Aorta (tissue), 5 donors: ENCODE measurements at regions not wholly inside any gene's neighbourhood (a gene's known extent, or its start where the extent isn't known, plus 50 kb on each side); places are given as distances from the start of the nearest gene placed in this dataset.
A peak's percentile ranks its signal among the peaks of the same experiment; 100 is the strongest.

Experiments used
- ATAC-seq: fragments of 200-7000 bp; cut with Tn5 transposase; one replicate; pipeline ENCODE4 v1.9.1; 2022; ENCODE audit warnings: moderate library complexity; ENCODE audit not compliant: low FRiP score
- DNase-seq, 2 donors: peaks; one replicate each; pipeline ENCODE4 v3.0.0-alpha.2; 2020
- H3K27ac ChIP-seq, 2 donors: one replicate each; pipeline ENCODE4 v1.5.1; 2013; ENCODE audit warnings: low read length in 2 of 2, mild to moderate bottlenecking in 2 of 2, moderate library complexity in 2 of 2, control low read depth in 1 of 2, inconsistent platforms in 1 of 2, low read depth in 1 of 2
- H3K27me3 ChIP-seq, 2 donors: one replicate each; pipeline ENCODE4 v1.6.1; 2013; ENCODE audit warnings: control low read depth in 1 of 2, low read length in 1 of 2, mild to moderate bottlenecking in 1 of 2, moderate library complexity in 1 of 2; ENCODE audit not compliant: insufficient read depth in 2 of 2, control insufficient read depth in 1 of 2
- H3K36me3 ChIP-seq, 2 donors: one replicate each; pipeline ENCODE4 v1.6.1; 2013; ENCODE audit warnings: control low read depth in 1 of 2, low read length in 1 of 2, mild to moderate bottlenecking in 1 of 2; ENCODE audit not compliant: insufficient read depth in 2 of 2, control insufficient read depth in 1 of 2
- H3K4me1 ChIP-seq, 2 donors: one replicate each; pipeline ENCODE4 v1.6.1; 2013; ENCODE audit warnings: low read length in 2 of 2, control low read depth in 1 of 2, mild to moderate bottlenecking in 1 of 2, moderate library complexity in 1 of 2; ENCODE audit not compliant: insufficient read depth in 2 of 2, control insufficient read depth in 1 of 2
- H3K4me3 ChIP-seq, 2 donors: one replicate each; pipeline ENCODE4 v1.5.1; 2013; ENCODE audit warnings: low read length in 2 of 2, control low read depth in 1 of 2, mild to moderate bottlenecking in 1 of 2
- H3K9me3 ChIP-seq: one replicate; pipeline ENCODE4 v1.6.1; 2013; ENCODE audit warnings: mild to moderate bottlenecking, low read length; ENCODE audit not compliant: control insufficient read depth
- WGBS, 2 donors: extraction: QIAGEN DNeasy Blood & Tissue Kit; methylation state at CpG; one replicate each; pipeline ENCODE4 v1.1.7; 2013; 5-methylcytosine and 5-hydroxymethylcytosine counted together
- intact Hi-C, 2 donors: fragments of 100-400 bp; cut with DNase I; formaldehyde crosslinking; loops; one replicate each; pipeline versions ENCODE4 v1.14.2 to v1.15.0; 2022
- donor health status: healthy with polysubstance abuse.
- donor health status: Bipolar disorder and iron deficiency.
- donor health status: DM: no; HTN: no; CAD: no.
- donor health status: DM: no; HTN: no; CAD: no.
- donor health status: DM: yes; HTN: yes; CAD: no.

DNA sequence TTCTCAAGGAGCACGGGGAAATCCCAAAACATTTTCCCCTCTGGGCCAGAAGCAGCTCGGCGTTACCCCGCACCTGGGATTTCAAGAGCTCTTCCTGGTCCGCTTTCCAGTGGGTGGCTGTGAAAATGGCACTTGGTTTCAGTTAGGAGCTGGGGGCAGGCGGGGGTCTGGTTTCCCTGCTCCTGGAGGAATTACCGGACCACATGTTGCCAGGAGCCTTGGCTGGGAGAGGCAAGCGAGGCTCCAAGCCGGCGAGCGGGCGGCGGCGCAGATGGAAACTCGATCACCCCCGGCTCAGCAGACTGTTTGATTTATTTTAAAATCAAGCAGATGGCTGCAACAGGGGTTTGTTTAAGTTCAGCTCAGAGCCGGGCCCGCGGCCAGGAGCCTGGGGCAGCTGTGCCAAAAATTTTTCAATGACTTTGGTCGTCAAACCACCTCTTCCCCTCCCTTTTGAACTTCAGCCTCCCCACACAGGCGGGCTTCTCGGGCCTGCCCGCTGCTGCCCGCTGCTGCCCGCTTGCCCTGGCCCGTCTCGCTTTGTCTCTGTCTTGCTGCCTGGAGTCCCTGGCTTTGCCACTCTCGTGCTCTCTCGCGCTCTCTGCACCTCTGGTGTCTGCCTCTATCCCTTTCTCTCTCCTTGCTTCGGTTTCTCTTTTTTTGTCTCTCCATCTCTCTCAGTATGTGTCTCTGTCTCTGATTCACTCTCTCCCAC, 108.0 kb upstream of the CIBAR2 start:
- no peaks in the 10 kb centered on the region for H3K4me1 ChIP-seq
- H3K36me3 ChIP-seq = no peaks in the 10 kb centered on the region
- no peak overlapping the region for H3K27ac ChIP-seq
- H3K27me3 ChIP-seq = no peaks in the 10 kb centered on the region
- intact Hi-C loops = no loop called here
- DNase-seq (peak; percentile 84 to 90), ATAC-seq (peak; percentile 80)
- no peaks in the 10 kb centered on the region for H3K9me3 ChIP-seq
- 5 to 6% methylated on average over 31 of the region's 31 CpGs for WGBS, 2 donors
- H3K4me3 ChIP-seq = no peak overlapping the region

DNA sequence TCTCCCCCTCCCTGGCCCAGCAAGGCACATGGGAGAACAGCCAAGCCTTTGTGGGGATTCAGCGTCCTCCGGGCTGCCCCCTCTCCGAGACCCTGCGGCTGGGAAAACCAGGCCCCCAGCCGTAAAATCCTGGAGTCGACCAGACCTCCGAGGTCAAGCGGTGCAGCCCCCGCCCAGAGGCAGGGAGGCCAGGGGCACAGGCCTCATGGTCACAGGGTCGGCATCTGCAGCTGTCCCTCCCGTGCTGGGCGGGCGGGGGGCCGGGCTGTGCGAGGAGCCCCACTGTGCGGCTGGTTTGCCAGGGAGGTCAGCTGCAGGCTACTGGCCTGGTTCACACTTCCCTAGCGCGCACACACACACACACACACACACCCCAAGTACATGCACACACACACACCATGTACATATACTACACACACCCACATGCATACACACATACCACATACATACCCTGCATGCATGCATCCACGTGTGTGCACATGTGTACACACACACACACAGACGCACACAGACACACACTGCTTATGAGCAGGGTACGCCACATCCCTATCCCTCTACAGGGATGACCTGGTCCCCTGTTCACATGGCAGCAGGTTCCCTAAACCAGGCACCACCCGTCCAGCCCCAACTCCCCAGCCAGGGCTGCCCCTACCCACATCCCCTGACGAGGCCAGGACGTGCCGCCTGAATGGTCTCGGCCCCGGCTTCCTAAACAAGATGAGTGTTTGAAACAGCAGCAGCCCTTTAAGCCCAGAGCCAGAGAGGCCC, 108.9 kb upstream of the CIBAR2 start:
- intact Hi-C loops = no loop called here
- ATAC-seq (peak; percentile 21), DNase-seq (no peak)
- no peaks in the 10 kb centered on the region for H3K4me1 ChIP-seq
- H3K9me3 ChIP-seq = no peaks in the 10 kb centered on the region
- 89 to 90% methylated on average over 24 to 27 of the region's 27 CpGs for WGBS, 2 donors
- no peak overlapping the region for H3K27ac ChIP-seq
- no peaks in the 10 kb centered on the region for H3K27me3 ChIP-seq
- H3K4me3 ChIP-seq = no peak overlapping the region
- H3K36me3 ChIP-seq = no peaks in the 10 kb centered on the region

DNA sequence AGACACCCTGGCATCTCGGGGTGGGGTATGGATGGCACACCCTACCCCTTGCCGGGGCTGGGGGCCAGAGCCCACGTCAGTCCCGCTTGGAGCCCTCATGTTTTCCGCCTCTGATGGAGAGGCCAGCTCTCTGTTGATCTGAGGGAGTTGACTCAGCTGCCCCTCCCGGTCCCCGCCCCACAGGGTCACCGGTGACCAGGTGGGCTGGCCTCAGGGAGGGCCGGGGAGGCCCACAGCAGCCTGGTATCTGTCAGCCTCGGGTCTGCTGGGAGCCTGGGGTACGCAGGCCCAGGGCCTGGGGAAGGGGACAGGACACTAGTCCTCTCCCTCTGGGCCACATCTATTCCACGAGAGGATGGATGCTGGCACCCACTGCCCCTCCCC, 109.5 kb upstream of the CIBAR2 start:
- 92 to 97% methylated on average over 9 to 12 of the region's 12 CpGs for WGBS, 2 donors
- intact Hi-C loops = no loop called here
- no peak overlapping the region for H3K27ac ChIP-seq
- no peaks in the 10 kb centered on the region for H3K36me3 ChIP-seq
- H3K27me3 ChIP-seq = no peaks in the 10 kb centered on the region
- H3K9me3 ChIP-seq = no peaks in the 10 kb centered on the region
- ATAC-seq = no peak
- no peaks in the 10 kb centered on the region for H3K4me1 ChIP-seq
- H3K4me3 ChIP-seq = no peak overlapping the region
- DNase-seq = no peak

DNA sequence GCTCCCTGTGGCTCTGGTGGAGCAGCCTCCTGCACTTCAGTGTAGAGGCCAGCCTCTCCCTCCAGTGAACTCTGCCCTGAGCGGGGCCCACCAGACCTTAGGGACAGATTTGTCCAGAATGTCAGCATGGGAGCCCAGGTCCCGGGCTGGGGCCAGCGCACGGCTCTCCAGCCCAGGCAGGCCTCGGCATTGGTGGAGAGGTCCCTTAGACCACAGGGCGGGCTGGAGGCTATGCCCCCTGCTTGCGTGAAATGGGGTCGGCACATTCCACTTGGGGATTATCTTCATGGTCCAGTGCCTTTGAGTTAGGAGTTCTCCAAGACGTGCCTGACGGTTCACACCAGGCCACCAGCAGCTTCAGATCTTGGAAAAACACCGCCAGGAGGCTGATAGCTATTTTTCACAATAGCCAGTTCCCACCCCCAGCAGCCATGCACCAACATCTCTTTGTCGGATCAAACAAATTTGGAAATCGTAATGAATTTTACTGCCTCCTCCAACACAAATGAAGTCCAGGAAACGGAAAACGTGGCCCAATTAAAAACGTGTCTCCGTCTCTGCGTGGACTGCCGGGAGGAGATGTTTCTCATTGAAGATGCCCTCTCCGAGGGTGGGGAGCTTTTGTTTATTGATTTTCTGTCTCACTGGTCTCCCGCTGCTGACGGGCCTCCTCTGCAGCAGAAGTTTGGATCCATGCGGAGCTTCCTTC, 110.0 kb upstream of the CIBAR2 start:
- ATAC-seq (no peak), DNase-seq (no peak)
- WGBS, 2 donors = 95% methylated on average over 23 of the region's 23 CpGs
- Histone ChIP-seq H3K4me1 (no peaks in the 10 kb centered on the region), H3K4me3 (no peak overlapping the region), H3K27ac (no peak overlapping the region), H3K27me3 (no peaks in the 10 kb centered on the region), H3K9me3 (no peaks in the 10 kb centered on the region), H3K36me3 (no peaks in the 10 kb centered on the region)
- intact Hi-C loops = no loop called here

DNA sequence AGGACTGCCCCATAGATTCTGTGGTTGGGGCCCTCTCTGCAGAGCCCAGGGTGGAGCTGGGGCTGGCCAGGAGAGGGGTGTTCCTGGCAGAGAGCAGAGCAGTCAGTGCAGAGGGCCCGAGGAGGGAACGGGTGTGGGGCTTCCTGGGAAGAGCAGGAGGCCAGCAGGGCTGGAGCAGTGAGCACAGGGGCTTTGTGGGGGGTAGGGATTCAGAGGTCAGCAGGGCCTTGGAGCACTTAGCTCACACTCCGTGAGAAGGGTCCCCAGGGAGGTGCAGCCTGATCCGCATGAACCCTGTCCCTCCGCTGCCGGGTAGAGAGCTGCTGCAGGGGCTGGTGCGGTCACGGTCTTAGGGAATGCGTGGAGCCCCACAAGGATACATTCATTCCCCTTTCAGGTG, 113.0 kb upstream of the CIBAR2 start:
- intact Hi-C loops = loop anchor here in 1 of 2 donors (5.0 kb wide), 1 partner anchor 53 kb away; no protein-coding TSS in a partner anchor
- peaks cover 0 to 2% of the 10 kb centered on the region in 2 donors for H3K4me1 ChIP-seq
- no peak overlapping the region for H3K4me3 ChIP-seq
- ATAC-seq (no peak), DNase-seq (no peak)
- no peak overlapping the region for H3K27ac ChIP-seq
- H3K9me3 ChIP-seq = no peaks in the 10 kb centered on the region
- no peaks in the 10 kb centered on the region for H3K27me3 ChIP-seq
- 94 to 95% methylated on average over 9 of the region's 9 CpGs for WGBS, 2 donors
- H3K36me3 ChIP-seq = no peaks in the 10 kb centered on the region

DNA sequence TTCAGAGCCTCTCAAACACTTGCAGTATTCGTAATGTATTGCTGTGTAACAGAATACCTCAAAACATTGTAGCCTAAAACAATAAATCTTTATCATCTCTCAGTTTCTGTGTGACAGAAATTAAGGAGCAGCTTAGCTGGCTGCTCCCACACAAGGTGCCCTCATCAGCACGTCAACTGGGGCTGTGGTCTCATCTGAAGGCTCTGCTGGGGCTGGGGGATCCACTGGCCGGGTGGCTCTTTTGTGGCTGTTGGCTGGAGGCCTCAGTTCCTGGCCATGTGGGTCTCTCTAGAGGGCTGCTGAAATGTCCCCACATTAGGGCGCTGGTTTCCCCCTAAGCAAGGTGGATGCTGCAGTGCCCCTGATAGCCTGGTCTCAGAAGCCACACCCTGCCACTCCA, 113.4 kb upstream of the CIBAR2 start:
- H3K4me3 ChIP-seq = no peak overlapping the region
- no peaks in the 10 kb centered on the region for H3K36me3 ChIP-seq
- DNase-seq (no peak), ATAC-seq (no peak)
- H3K27ac ChIP-seq = no peak overlapping the region
- H3K4me1 ChIP-seq = peaks cover 0 to 2% of the 10 kb centered on the region in 2 donors
- no peaks in the 10 kb centered on the region for H3K9me3 ChIP-seq
- 97 to 98% methylated on average over 4 of the region's 4 CpGs for WGBS, 2 donors
- H3K27me3 ChIP-seq = no peaks in the 10 kb centered on the region
- intact Hi-C loops = loop anchor here in 1 of 2 donors (5.0 kb wide), 1 partner anchor 53 kb away; no protein-coding TSS in a partner anchor

DNA sequence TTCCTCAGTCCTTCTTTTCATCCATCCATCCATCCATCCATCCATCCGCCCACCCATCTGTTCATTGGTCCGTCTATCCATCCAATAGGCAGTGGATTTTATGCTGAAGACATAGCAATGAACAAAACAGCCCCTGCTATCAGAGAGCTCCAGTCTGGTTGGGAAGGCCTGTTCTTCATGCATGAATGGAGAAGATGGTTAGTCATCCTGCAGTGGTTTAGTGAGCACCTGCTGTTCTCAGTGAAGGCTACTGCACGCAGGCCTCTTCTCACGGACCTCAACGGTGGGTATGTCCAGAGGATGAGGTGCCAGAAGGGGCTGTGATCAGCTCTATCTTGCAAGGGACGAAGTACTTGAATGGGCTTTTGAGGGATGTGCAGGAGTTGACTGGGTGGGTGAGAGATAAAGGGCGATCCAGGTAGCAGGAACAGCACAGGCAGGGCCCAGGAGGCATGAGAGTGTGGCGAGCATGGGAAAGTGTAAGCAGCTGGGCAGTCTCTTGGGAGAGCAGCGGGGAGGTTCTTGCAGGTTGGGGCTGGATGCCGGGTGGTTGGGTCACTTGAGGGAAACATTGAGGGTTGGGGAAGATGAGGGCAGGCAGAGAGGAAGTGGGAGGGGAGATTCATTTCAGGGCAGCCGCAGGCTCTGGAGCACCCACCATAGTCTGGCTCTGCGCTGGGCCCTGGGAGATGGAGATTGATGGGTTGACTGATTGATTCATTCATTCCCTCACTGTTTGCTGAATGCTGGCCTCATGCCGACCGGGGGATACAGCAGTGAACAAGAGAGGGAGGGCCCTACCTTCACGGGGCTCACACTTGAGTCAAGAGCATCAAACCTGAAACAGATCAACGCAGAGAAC, 115.0 kb upstream of the CIBAR2 start:
- no peak for ATAC-seq
- no peak for DNase-seq
- intact Hi-C loops = loop anchor here in 1 of 2 donors (5.0 kb wide), 1 partner anchor 55 kb away; no protein-coding TSS in a partner anchor
- Histone ChIP-seq H3K27ac (no peak overlapping the region), H3K4me3 (no peak overlapping the region), H3K4me1 (peaks cover 0 to 2% of the 10 kb centered on the region in 2 donors), H3K27me3 (no peaks in the 10 kb centered on the region), H3K9me3 (no peaks in the 10 kb centered on the region), H3K36me3 (no peaks in the 10 kb centered on the region)
- 85 to 86% methylated on average over 16 of the region's 16 CpGs for WGBS, 2 donors
